Erythroblast (primary cell): ENCODE measurements at regions not wholly inside any gene's neighbourhood (a gene's known extent, or its start where the extent isn't known, plus 50 kb on each side); places are given as distances from the start of the nearest gene placed in this dataset.

Experiments used
- GATA1 ChIP-seq: IDR thresholded peaks from 2 replicates; pipeline ENCODE4 v1.6.1; 2011; ENCODE audit warnings: low read depth, mild to moderate bottlenecking, control low read depth, low read length, moderate library complexity
- POLR2A ChIP-seq: IDR thresholded peaks from 2 replicates; pipeline ENCODE4 v1.6.1; 2011; ENCODE audit warnings: mild to moderate bottlenecking, low read length

DNA sequence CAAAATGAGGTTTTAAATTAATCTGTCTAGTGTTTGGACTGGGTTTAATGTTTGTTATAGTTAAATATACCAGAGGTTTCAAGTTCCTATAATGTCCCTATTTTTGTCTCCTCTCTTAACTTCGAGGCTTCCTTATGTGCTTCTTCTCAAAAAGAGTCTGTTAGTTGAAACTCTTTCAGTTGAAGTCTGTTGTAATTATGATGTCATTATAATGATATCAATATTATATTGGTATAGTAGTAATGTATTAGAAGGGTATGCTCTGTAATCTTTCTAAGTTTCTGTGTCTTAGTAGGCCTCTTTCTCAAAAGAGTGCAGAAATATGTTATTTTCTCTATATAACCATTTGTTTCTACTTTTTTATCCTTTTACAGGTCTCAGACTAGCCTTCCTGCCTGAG is 1148.0 kb downstream of the NSUN3 start:
- TF ChIP-seq POLR2A = no peak
- TF ChIP-seq GATA1 = no peak
